Non-pigmented ciliary epithelial cell (primary cell): ENCODE measurements at regions not wholly inside any gene's neighbourhood (a gene's known extent, or its start where the extent isn't known, plus 50 kb on each side); places are given as distances from the start of the nearest gene placed in this dataset.
"Not testable (repeated sequence)": the region's sequence is repeated elsewhere in the genome, so short reads cannot be mapped to it uniquely, and the experiment has no call there.

Experiments
- DNase-seq: peaks from one replicate; pipeline ENCODE4 v3.0.0-alpha.2; 2010; ENCODE audit warnings: low read depth

- DNase-seq = not testable (repeated sequence)
Measured at GRCh38 chrX:3837958-3838643, 124.7 kb upstream of the PRKX start.

GRCh38 chrX:3837211-3837610 lies 123.8 kb upstream of the PRKX start:
- not testable (repeated sequence) for DNase-seq

DNA sequence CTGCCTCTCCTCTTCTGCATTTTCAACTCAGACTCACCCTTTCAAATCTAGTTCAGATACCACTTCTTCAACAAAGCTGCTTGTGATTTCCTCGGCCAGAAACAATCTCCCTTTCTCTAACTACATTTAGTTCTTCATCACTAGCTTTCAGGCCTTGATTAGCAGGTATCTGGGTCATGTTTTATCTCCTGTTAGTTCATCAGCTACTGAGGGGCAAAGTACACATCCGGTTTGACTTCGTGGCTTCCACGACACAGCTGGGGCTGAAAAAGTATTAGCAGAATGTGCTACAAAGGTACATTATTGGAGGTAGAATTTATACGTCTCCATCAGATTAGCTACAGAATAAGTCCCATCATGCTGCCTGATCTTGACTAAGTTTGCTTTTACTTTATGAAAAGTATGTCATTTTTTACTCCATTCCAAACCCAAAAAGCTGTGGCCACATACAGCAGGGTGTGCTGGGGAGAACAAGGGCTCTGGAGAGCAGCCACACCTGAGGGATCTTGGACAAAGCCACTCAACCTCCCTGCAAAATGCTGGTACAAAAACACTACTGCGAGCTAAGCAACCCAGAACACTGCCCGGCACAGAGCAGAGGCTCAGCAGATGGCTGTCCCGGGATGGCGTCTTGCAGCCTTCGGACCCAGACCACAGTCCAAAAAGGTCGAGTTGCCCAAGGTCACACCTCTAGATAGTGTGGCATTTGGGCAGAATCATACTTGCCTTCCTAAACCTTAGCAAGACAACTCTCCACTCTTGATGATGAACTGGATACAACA lies 120.5 kb upstream of the PRKX start:
- not testable (repeated sequence) for DNase-seq

DNA sequence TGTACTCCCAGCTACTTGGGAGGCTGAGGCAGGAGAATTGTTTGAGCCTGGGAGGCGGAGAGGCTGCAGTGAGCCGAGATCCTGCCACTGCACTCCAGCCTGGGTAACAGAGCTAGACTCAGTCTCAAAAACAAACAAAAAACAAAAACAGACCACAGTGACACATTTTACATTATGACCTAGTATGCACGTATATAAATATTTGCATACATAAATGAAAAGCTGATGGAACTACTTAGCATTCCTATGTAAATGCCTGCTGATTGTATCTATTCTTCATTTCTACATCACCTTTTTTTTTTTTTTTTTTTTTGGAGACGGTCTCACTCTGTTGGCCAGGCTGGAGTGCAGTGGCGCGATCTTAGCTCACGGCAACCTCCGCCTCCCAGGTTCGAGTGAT lies 116.6 kb upstream of the PRKX start:
- not testable (repeated sequence) for DNase-seq

DNA sequence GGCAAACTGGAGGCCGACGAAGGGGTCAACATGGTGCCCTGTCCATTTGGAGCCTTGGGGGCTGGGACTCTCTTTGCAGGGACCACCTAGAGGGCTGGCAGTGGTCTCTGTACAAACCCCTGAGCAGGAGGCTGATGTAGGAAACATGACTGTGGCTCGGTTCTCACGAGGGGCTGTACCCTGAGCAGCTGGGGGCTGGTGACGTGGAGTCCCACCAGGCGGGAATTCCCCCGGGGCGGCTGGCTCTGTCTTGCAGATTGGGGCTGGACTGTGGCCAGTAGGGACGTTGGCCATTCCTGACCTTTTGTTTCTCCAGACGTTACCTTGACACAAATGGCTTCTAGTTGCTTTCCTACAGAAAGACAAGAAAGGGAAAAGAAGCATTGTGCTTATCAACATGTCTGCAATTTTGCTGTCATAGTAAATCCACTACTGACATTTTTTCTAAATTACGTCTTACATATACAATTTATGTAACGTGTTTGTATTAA lies 115.6 kb upstream of the PRKX start:
- DNase-seq = not testable (repeated sequence)

- not testable (repeated sequence) for DNase-seq
Measured at GRCh38 chrX:3828378-3829040, 115.1 kb upstream of the PRKX start.

GRCh38 chrX:3824008-3824407 lies 110.6 kb upstream of the PRKX start:
- not testable (repeated sequence) for DNase-seq

DNA sequence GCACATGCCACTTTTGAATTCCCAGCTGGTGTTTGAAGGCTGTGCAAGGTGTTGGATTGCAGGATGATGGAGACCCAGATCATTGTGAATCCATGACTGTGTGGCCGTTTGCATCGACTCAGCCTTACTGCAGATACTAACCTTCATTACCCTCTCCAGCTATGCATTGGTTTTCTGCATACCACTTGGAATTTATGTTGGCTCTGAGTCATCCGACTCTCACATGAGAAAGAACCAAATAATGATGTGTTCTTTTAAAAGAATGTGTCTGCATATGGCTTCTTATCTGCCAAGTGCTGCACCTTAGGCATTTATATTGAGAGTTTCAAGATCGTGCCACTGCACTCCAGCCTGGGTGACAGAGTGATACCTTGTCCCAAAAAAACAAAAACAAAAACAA lies 106.7 kb upstream of the PRKX start:
- peak; percentile 41 for DNase-seq

- DNase-seq = not testable (repeated sequence)
Measured at GRCh38 chrX:3817480-3817879, 104.0 kb upstream of the PRKX start.

- DNase-seq = no peak
Measured at GRCh38 chrX:3815896-3816664, 102.6 kb upstream of the PRKX start.

DNA sequence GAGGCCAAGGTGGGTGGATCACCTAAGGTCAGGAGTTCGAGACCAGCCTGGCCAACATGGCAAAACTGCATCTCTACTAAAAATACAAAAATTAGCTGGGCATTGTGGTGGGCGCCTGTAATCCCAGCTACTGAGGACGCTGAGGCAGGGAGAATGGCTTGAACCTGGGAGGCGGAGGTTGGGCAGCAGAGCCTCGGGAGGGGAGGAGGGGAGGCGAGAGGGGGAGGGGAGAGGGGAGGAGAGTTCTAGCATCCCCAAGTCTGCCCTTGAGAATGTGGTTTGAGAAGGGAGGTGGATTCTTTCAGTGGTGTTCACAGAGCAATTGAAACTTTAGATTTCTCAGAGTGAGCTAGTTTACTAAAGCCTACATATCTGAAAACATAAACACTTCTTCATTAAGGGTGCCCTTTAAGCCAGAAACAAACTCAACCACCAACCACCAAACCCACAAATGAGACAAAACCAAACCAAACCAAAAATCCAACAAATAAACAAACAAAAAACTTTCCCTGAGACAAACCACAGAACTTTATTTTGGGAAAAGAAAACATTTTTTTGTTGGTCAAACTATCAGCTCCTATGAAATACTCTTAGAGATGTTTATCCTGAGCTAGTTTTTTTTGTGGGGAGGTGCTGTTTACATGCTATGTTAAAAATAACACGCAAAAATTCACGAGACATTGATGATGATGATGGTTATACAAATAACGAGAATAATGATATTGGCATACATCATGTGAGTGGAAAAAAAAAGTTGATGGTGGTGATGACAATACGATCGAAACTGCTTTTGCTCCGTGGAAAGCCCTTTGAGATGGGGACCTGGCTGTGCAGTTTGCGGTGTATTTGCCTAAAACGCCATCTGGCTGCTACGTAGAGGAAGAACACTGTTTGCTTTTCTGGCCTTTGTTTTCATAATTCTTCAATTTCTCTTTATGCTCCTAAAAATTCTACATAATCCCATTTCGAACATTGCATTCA lies 98.2 kb upstream of the PRKX start:
- no peak for DNase-seq

- DNase-seq = no peak
Measured at GRCh38 chrX:3807906-3808305, 94.5 kb upstream of the PRKX start.

DNA sequence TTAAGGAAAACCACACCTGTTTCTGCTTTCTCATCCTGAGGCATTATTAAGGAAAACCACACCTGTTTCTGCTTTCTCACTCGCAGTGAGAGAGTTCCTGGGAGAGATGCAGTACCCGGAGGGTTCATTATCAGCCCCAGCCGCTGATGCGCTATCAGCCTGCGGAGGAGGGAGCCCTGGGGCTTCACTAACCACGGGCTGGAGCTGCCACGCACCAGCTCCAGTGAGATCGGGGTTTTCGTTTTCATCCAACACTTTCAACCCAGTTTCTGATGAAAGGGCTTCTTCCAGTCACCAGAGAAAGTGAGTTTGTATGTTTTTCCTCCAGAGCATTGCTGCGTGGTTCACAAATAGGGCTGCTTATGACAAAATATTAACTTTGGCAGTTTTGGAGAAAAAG lies 93.2 kb upstream of the PRKX start:
- no peak for DNase-seq

- DNase-seq = no peak
Measured at GRCh38 chrX:3803713-3804112, 90.3 kb upstream of the PRKX start.

GRCh38 chrX:3803305-3803704 lies 89.9 kb upstream of the PRKX start:
- DNase-seq = no peak

- DNase-seq = not testable (repeated sequence)
Measured at GRCh38 chrX:3795411-3795810, 82.0 kb upstream of the PRKX start.

DNA sequence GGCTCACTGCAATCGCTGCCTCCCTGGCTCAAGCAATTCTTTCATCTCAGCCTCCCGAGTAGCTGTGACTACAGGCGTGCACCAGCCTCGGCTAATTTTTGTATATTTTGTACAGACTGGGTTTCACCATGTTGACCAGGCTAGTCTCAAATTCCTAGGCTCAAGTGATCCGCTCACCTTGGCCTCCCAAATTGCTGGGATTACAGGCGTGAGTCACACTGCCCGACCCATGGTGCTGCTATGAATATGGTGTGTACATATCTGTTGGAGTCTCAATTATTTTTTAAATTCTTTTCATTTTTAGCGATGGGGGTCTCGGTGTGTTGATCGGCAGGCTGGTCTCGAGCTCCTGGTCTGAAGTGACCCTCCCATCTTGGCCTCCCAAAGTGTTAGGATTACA lies 78.0 kb upstream of the PRKX start:
- no peak for DNase-seq

GRCh38 chrX:3788494-3789233 lies 75.2 kb upstream of the PRKX start:
- no peak for DNase-seq

DNA sequence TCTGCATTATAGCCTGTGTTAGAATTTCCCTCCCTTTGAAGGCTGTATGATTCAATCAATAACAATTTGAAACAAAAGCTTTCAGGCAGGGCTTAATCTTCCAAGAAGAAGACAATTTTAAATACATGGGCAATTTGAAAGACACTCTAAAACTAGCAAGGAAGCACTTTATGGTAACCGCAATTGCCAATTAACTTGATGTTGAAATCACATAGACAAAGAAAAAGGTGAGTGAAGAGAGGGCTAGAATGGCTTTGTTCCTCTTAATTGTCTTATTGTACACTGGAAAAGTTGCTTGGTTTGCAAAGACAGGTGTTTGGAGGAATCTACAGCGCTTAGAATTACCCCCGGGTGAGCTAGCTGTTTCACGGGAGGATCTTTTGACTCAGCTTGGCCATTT lies 74.4 kb upstream of the PRKX start:
- no peak for DNase-seq

- DNase-seq = not testable (repeated sequence)
Measured at GRCh38 chrX:3785822-3786221, 72.4 kb upstream of the PRKX start.
